GM12891 (cell line): ENCODE measurements at regions not wholly inside any gene's neighbourhood (a gene's known extent, or its start where the extent isn't known, plus 50 kb on each side); places are given as distances from the start of the nearest gene placed in this dataset.

Source experiments
- POLR2A ChIP-seq: IDR thresholded peaks from 2 replicates; pipeline ENCODE4 v1.6.1; 2011; ENCODE audit warnings: low read depth, low read length, control low read depth
- POLR2AphosphoS5 ChIP-seq: IDR thresholded peaks from 2 replicates; pipeline ENCODE4 v1.6.1; 2011; ENCODE audit warnings: low read depth, low read length, control low read depth
- TAF1 ChIP-seq: IDR thresholded peaks from 2 replicates; pipeline ENCODE4 v1.6.1; 2011; ENCODE audit warnings: low read depth, low read length, control low read depth

DNA sequence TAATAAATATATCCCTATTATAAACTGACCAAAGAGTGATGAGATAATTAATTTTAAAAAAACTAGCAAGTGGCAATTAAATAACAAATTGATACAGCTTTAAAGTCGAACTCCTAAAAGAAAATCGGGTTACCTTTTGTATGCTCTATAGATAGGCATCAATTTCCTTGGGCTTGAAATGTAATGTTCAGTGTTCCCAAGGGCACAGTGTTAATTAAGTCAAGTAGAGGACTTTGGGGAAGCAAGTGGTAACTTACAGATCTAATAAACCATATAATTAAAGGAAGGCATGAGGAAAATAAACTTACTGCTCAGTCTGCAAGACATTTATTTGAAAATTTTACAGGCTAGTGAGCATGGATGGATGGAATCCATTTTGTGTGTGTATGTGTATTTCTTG lies 220.9 kb downstream of the FSCB start:
- TF ChIP-seq POLR2A: no peak
- TF ChIP-seq TAF1: no peak
- TF ChIP-seq POLR2AphosphoS5: no peak
